K562 (cell line): ENCODE measurements at regions not wholly inside any gene's neighbourhood (a gene's known extent, or its start where the extent isn't known, plus 50 kb on each side); places are given as distances from the start of the nearest gene placed in this dataset.

Experiments used
- ATAC-seq: fragments of 200-7000 bp; cut with Tn5 transposase; 3 replicates; pipeline ENCODE4 v1.9.1; 2020; ENCODE audit warnings: moderate library complexity
- BruUV-seq: library from RNA; stranded (reverse); fragments of 400-500 nt; replicated peaks from 2 replicates; lab custom pipeline; 2021; lab: Mats Ljungman, UMichigan
- CTCF ChIA-PET: fragments of 300-600 bp; formaldehyde crosslinking; extraction: SDS; loops from one replicate; lab custom pipeline; 2021; ENCODE audit warnings: low intra/inter-chr PET ratio; lab: Yijun Ruan, JAX
- POLR2A ChIA-PET: fragments of 300-600, 350-650 bp; sonication (Branson Sonifier 250); formaldehyde crosslinking; extraction: SDS; loops from one replicate; lab custom pipeline; 2021; ENCODE audit warnings: antibody characterized with exemption, inconsistent platforms; lab: Yijun Ruan, JAX
- DNase-seq, 4 experiments: peaks; one replicate each; pipeline versions ENCODE4 v3.0.0 to v3.0.0-alpha.2; 2011 to 2018; ENCODE audit warnings: low spot score in 3 of 4, mixed read lengths in 3 of 4; ENCODE audit errors: extremely low read depth in 1 of 4
- FAIRE-seq: peaks from 2 replicates; lab custom pipeline; 2011; peaks lifted over from hg19 to GRCh38; lab: Jason Lieb, UNC
- H2AFZ ChIP-seq: 2 replicates; pipeline ENCODE4 v1.6.0; 2011; ENCODE audit warnings: low read depth, low read length, control low read depth, inconsistent platforms
- H3K27ac ChIP-seq: fragments of 200-600 bp; 3 replicates; pipeline ENCODE4 v1.8.0; 2011; ENCODE audit warnings: low read depth, mild to moderate bottlenecking, control low read depth, inconsistent platforms, low read length, moderate library complexity, mixed read lengths; ENCODE audit errors: extremely low read depth
- H3K27me3 ChIP-seq, 2 experiments: fragments of 300-600 bp in 1 of 2; 2 replicates in 1 of 2; 3 replicates in 1 of 2; pipeline versions ENCODE4 v1.6.0 to v1.8.0; 2011; ENCODE audit warnings: inconsistent platforms in 2 of 2, low read length in 2 of 2, mild to moderate bottlenecking in 1 of 2, mixed read lengths in 1 of 2, moderate library complexity in 1 of 2; ENCODE audit not compliant: control insufficient read depth in 2 of 2, insufficient read depth in 2 of 2
- H3K36me3 ChIP-seq: fragments of 300-600 bp; 3 replicates; pipeline ENCODE4 v1.8.0; 2011; ENCODE audit warnings: mild to moderate bottlenecking, low read length, inconsistent platforms; ENCODE audit not compliant: control insufficient read depth, insufficient read depth
- H3K4me1 ChIP-seq, 2 experiments: fragments of 200-600 bp in 1 of 2; replicated peaks in 1 of 2; 2 replicates in 1 of 2; 3 replicates in 1 of 2; pipeline versions ENCODE4 v1.5.1 to v1.8.0; 2011; ENCODE audit warnings: inconsistent platforms in 2 of 2, low read length in 2 of 2, mild to moderate bottlenecking in 1 of 2, mixed read lengths in 1 of 2, moderate library complexity in 1 of 2; ENCODE audit not compliant: control insufficient read depth in 2 of 2, insufficient read depth in 2 of 2
- H3K4me2 ChIP-seq: 2 replicates; pipeline ENCODE4 v1.6.1; 2011; ENCODE audit warnings: low read length, control low read depth, inconsistent platforms, mixed read lengths; ENCODE audit not compliant: insufficient read depth
- H3K4me3 ChIP-seq: fragments of 200-600 bp; sonication (generic), shearing (Covaris generic); 2 replicates; pipeline ENCODE4 v1.5.1; 2016; ENCODE audit warnings: control low read depth, inconsistent platforms
- H3K79me2 ChIP-seq: fragments of 200-600 bp; 3 replicates; pipeline ENCODE4 v1.8.0; 2011; ENCODE audit warnings: low read length, inconsistent platforms; ENCODE audit not compliant: control insufficient read depth, insufficient read depth
- H3K9ac ChIP-seq, 2 experiments: 2 replicates each; pipeline versions ENCODE4 v1.6.0 to v1.6.1; 2011; ENCODE audit warnings: low read depth in 2 of 2, low read length in 2 of 2, control low read depth in 1 of 2, inconsistent platforms in 1 of 2, mild to moderate bottlenecking in 1 of 2, mixed read lengths in 1 of 2; ENCODE audit not compliant: insufficient read depth in 1 of 2
- H3K9me1 ChIP-seq: one replicate; pipeline ENCODE4 v1.6.0; 2011; ENCODE audit warnings: inconsistent platforms, mild to moderate bottlenecking, low read length, moderate library complexity; ENCODE audit not compliant: control insufficient read depth, insufficient read depth
- H3K9me3 ChIP-seq: replicated peaks from 2 replicates; pipeline ENCODE4 v1.5.1; 2011; ENCODE audit warnings: low read depth, low read length, inconsistent platforms; ENCODE audit not compliant: control insufficient read depth, insufficient read depth
- H4K20me1 ChIP-seq: replicated peaks from 2 replicates; pipeline ENCODE4 v1.6.1; 2011; ENCODE audit warnings: low read length, inconsistent platforms, mixed read lengths; ENCODE audit not compliant: control insufficient read depth, insufficient read depth
- GABPB2 ChIP-seq: fragments of 250-450 bp; sonication (Bioruptor Pico); conservative IDR thresholded peaks from 2 replicates; pipeline ENCODE4 v1.5.1; 2021; ENCODE audit warnings: mild to moderate bottlenecking
- KAT7 ChIP-seq: sonication (generic); formaldehyde crosslinking; IDR thresholded peaks from 2 replicates; pipeline ENCODE4 v1.8.0; 2022; ENCODE audit warnings: missing genetic modification reagents, mild to moderate bottlenecking, borderline replicate concordance
- MEIS2 ChIP-seq: fragments of 450-650 bp; IDR thresholded peaks from 2 replicates; pipeline ENCODE4 v1.6.1; 2014; ENCODE audit warnings: mild to moderate bottlenecking; ENCODE audit not compliant: partially characterized antibody
- NR4A1 ChIP-seq, 2 experiments: fragments of 250-450 bp in 1 of 2; fragments of 450-650 bp in 1 of 2; sonication (Bioruptor Pico) in 1 of 2; IDR thresholded peaks; 2 replicates each; pipeline versions ENCODE4 v1.4.0 to v1.6.1; 2016 to 2020; ENCODE audit warnings: mild to moderate bottlenecking in 2 of 2, missing compliant biosample characterization in 1 of 2, missing genetic modification characterization in 1 of 2, moderate library complexity in 1 of 2
- RBM25 ChIP-seq: fragments of 200-400 bp; formaldehyde crosslinking; IDR thresholded peaks from 2 replicates; pipeline ENCODE4 v1.6.1; 2018; ENCODE audit warnings: low read length, low read depth, moderate library complexity; ENCODE audit not compliant: severe bottlenecking
- SAFB ChIP-seq: fragments of 200-400 bp; formaldehyde crosslinking; IDR thresholded peaks from 2 replicates; pipeline ENCODE4 v1.6.1; 2017; ENCODE audit warnings: low read depth, low read length, borderline replicate concordance
- SP2 ChIP-seq: IDR thresholded peaks from 2 replicates; pipeline ENCODE4 v1.6.1; 2011; ENCODE audit warnings: mild to moderate bottlenecking, low read depth, low read length, moderate library complexity; ENCODE audit not compliant: poor library complexity, severe bottlenecking; ENCODE audit errors: extremely low read depth
- SRSF3 ChIP-seq: fragments of 200-400 bp; formaldehyde crosslinking; IDR thresholded peaks from 2 replicates; pipeline ENCODE4 v1.6.1; 2016; ENCODE audit warnings: mild to moderate bottlenecking, low read length, moderate library complexity; ENCODE audit not compliant: insufficient read depth
- TRIM28 ChIP-seq: fragments of 450-650 bp; IDR thresholded peaks from 2 replicates; pipeline ENCODE4 v1.6.1; 2017
- ZBTB8A ChIP-seq: fragments of 450-650 bp; IDR thresholded peaks from 2 replicates; pipeline ENCODE4 v1.6.1; 2018; ENCODE audit warnings: mild to moderate bottlenecking, moderate library complexity; ENCODE audit not compliant: partially characterized antibody
- ZNF668 ChIP-seq: fragments of 250-450 bp; sonication (Bioruptor Pico); IDR thresholded peaks from 2 replicates; pipeline ENCODE4 v1.8.0; 2022; ENCODE audit warnings: mild to moderate bottlenecking, inconsistent platforms
- WGBS: fragments of 100-300 bp; shearing (Covaris generic); methylation state at CpG from one replicate; pipeline ENCODE4 v1.1.6; 2016; ENCODE audit warnings: low coverage, mixed read lengths; ENCODE audit not compliant: insufficient coverage; ENCODE audit errors: missing lambda C conversion rate; 5-methylcytosine and 5-hydroxymethylcytosine counted together
- in situ Hi-C: fragments of 300-500 bp; cut with MboI; formaldehyde crosslinking; loops from 4 replicates; pipeline ENCODE4 v1.15.0; 2018; ENCODE audit warnings: inconsistent platforms, mixed read lengths
- intact Hi-C: fragments of 100-400 bp; cut with micrococcal nuclease; formaldehyde crosslinking; loops from 2 replicates; pipeline ENCODE4 v1.14.2; 2022
- TF ChIP-seq, protein P1 (sequence below): fragments of 250-450 bp; sonication (Bioruptor Pico); IDR thresholded peaks from 2 replicates; pipeline ENCODE4 v1.8.0; 2022; ENCODE audit warnings: inconsistent platforms
- TF ChIP-seq, protein P2 (sequence below), 3 experiments: fragments of 200-800 bp in 1 of 3; fragments of 250-450 bp in 1 of 3; fragments of 450-650 bp in 1 of 3; sonication (Bioruptor Pico) in 1 of 3; sonication (Bioruptor generic) in 1 of 3; formaldehyde crosslinking in 1 of 3; IDR thresholded peaks; 2 replicates each; pipeline versions ENCODE4 v1.6.1 to v1.8.0; 2016 to 2022; ENCODE audit warnings: mild to moderate bottlenecking in 2 of 3, missing genetic modification characterization in 2 of 3, missing compliant biosample characterization in 1 of 3, moderate library complexity in 1 of 3
- TF ChIP-seq, protein P3 (sequence below): sonication (generic); IDR thresholded peaks from 2 replicates; pipeline ENCODE4 v1.6.1; 2016

DNA sequence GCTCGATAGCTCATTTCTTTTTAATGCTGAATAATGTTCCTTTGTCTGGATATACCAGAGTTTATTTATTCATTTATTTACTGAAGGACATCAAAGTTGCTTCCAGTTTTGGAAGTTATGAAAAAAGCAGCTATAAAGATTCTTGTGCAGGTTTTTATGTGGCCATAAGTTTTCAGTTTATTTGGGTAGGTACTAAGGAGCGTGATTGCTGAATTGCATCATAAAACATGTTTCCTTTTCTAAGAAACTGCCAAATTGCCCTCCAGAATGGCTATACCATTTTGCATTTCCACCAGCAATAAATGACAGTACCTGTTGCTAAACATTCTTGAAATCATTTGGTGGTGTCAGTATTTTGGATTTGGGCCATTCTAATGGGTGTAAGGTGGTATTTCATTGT lies 1067.7 kb upstream of the SPRY2 start:
- no peak for TF ChIP-seq NR4A1 (CRISPR knock-in tag; IDR thresholded peaks at IDR 0.05)
- no peak for TF ChIP-seq NR4A1 (tag; IDR thresholded peaks at IDR 0.05)
- TF ChIP-seq ZNF668 (CRISPR knock-in tag), result no peak
- no peak for TF ChIP-seq MEIS2
- TF ChIP-seq TRIM28, result no peak
- TF ChIP-seq SAFB, result no peak
- no peak for TF ChIP-seq SP2
- TF ChIP-seq, protein P1, sequence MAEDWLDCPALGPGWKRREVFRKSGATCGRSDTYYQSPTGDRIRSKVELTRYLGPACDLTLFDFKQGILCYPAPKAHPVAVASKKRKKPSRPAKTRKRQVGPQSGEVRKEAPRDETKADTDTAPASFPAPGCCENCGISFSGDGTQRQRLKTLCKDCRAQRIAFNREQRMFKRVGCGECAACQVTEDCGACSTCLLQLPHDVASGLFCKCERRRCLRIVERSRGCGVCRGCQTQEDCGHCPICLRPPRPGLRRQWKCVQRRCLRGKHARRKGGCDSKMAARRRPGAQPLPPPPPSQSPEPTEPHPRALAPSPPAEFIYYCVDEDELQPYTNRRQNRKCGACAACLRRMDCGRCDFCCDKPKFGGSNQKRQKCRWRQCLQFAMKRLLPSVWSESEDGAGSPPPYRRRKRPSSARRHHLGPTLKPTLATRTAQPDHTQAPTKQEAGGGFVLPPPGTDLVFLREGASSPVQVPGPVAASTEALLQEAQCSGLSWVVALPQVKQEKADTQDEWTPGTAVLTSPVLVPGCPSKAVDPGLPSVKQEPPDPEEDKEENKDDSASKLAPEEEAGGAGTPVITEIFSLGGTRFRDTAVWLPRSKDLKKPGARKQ (CRISPR knock-in tag), result no peak
- TF ChIP-seq KAT7 (CRISPR knock-in tag), result no peak
- TF ChIP-seq, protein P2, sequence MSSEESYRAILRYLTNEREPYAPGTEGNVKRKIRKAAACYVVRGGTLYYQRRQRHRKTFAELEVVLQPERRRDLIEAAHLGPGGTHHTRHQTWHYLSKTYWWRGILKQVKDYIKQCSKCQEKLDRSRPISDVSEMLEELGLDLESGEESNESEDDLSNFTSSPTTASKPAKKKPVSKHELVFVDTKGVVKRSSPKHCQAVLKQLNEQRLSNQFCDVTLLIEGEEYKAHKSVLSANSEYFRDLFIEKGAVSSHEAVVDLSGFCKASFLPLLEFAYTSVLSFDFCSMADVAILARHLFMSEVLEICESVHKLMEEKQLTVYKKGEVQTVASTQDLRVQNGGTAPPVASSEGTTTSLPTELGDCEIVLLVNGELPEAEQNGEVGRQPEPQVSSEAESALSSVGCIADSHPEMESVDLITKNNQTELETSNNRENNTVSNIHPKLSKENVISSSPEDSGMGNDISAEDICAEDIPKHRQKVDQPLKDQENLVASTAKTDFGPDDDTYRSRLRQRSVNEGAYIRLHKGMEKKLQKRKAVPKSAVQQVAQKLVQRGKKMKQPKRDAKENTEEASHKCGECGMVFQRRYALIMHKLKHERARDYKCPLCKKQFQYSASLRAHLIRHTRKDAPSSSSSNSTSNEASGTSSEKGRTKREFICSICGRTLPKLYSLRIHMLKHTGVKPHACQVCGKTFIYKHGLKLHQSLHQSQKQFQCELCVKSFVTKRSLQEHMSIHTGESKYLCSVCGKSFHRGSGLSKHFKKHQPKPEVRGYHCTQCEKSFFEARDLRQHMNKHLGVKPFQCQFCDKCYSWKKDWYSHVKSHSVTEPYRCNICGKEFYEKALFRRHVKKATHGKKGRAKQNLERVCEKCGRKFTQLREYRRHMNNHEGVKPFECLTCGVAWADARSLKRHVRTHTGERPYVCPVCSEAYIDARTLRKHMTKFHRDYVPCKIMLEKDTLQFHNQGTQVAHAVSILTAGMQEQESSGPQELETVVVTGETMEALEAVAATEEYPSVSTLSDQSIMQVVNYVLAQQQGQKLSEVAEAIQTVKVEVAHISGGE (CRISPR knock-in tag; IDR thresholded peaks at IDR 0.05), result no peak
- TF ChIP-seq, protein P3, sequence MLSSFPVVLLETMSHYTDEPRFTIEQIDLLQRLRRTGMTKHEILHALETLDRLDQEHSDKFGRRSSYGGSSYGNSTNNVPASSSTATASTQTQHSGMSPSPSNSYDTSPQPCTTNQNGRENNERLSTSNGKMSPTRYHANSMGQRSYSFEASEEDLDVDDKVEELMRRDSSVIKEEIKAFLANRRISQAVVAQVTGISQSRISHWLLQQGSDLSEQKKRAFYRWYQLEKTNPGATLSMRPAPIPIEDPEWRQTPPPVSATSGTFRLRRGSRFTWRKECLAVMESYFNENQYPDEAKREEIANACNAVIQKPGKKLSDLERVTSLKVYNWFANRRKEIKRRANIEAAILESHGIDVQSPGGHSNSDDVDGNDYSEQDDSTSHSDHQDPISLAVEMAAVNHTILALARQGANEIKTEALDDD, result no peak
- no peak for TF ChIP-seq SRSF3
- no peak for TF ChIP-seq RBM25
- no peak for TF ChIP-seq GABPB2 (CRISPR knock-in tag)
- TF ChIP-seq ZBTB8A, result no peak
- TF ChIP-seq, all 486 proteins: peak for 0
- Histone ChIP-seq H3K4me3 (no peak overlapping the region), H3K9me1 (no peaks in the 10 kb centered on the region), H3K27me3 (no peaks in the 10 kb centered on the region), H3K9me3 (no peaks in the 10 kb centered on the region), H3K4me2 (no peak overlapping the region), H3K36me3 (no peaks in the 10 kb centered on the region), H3K4me1 (no peaks in the 10 kb centered on the region), H3K79me2 (no peaks in the 10 kb centered on the region), H2AFZ (no peak overlapping the region), H3K27ac (no peak overlapping the region), H4K20me1 (no peaks in the 10 kb centered on the region), H3K9ac (no peak overlapping the region)
- CTCF ChIA-PET, result no interaction called here
- ATAC-seq, result no peak
- intact Hi-C loops (no loop called here), in situ Hi-C loops (no loop called here)
- DNase-seq, result no peak
- BruUV-seq, result no TSS peak
- no peak for FAIRE-seq
- POLR2A ChIA-PET, result no interaction called here
- WGBS, result 13% methylated on average over 2 of the region's 2 CpGs
